B cell (primary cell): ENCODE measurements at regions not wholly inside any gene's neighbourhood (a gene's known extent, or its start where the extent isn't known, plus 50 kb on each side); places are given as distances from the start of the nearest gene placed in this dataset.
"Not testable (repeated sequence)": the region's sequence is repeated elsewhere in the genome, so short reads cannot be mapped to it uniquely, and the experiment has no call there.

ENCODE experiments used
- ATAC-seq: fragments of 200-7000 bp; cut with Tn5 transposase; one replicate; pipeline ENCODE4 v1.10.0; 2021; ENCODE audit warnings: low read depth, mild to moderate bottlenecking, moderate number of reproducible peaks, moderate library complexity
- CTCF ChIA-PET: fragments of 350-600 bp; sonication (Branson Sonifier 250); formaldehyde crosslinking; loops from one replicate; lab custom pipeline; 2021; ENCODE audit warnings: antibody characterized with exemption, inconsistent platforms; lab: Charles Lee
- POLR2A ChIA-PET: fragments of 350-600 bp; sonication (Branson Sonifier 250); formaldehyde crosslinking; loops from one replicate; lab custom pipeline; 2021; ENCODE audit warnings: antibody characterized with exemption; lab: Charles Lee
- DNase-seq: peaks from one replicate; pipeline ENCODE4 v3.0.0; 2013
- H2AFZ ChIP-seq: 2 replicates; pipeline ENCODE4 v1.6.1; 2012; ENCODE audit warnings: mild to moderate bottlenecking, low read depth, low read length; ENCODE audit not compliant: insufficient read depth, poor library complexity, severe bottlenecking
- H3K27ac ChIP-seq, 2 donors: 1 replicate in 1 of 2; 2 replicates in 1 of 2; pipeline ENCODE4 v1.5.1; 2012 to 2013; ENCODE audit warnings: low read length in 2 of 2, mild to moderate bottlenecking in 2 of 2, moderate library complexity in 1 of 2
- H3K27me3 ChIP-seq, 4 experiments: fragments of 200-600 bp in 1 of 4; sonication (generic) in 1 of 4; replicated peaks in 1 of 4; 1 replicate in 2 of 4; 2 replicates in 2 of 4; pipeline versions ENCODE4 v1.6.1 to v1.7.0; 2013 to 2016; ENCODE audit warnings: low read length in 3 of 4, mild to moderate bottlenecking in 2 of 4, mixed read lengths in 1 of 4, moderate library complexity in 1 of 4; ENCODE audit not compliant: insufficient read depth in 4 of 4, control insufficient read depth in 3 of 4; ENCODE audit errors: control extremely low read depth in 1 of 4
- H3K36me3 ChIP-seq, 2 experiments: replicated peaks in 1 of 2; 1 replicate in 1 of 2; 2 replicates in 1 of 2; pipeline versions ENCODE4 v1.6.1 to v1.7.1; 2013; ENCODE audit warnings: low read length in 1 of 2; ENCODE audit not compliant: insufficient read depth in 2 of 2, control insufficient read depth in 1 of 2; ENCODE audit errors: control extremely low read depth in 1 of 2, extremely low read depth in 1 of 2
- H3K4me1 ChIP-seq, 2 donors: fragments of 200-600 bp in 1 of 2; sonication (generic) in 1 of 2; 1 replicate in 1 of 2; 2 replicates in 1 of 2; pipeline versions ENCODE4 v1.5.1 to v1.6.1; 2013 to 2017; ENCODE audit warnings: low read length in 2 of 2; ENCODE audit not compliant: control insufficient read depth in 2 of 2, insufficient read depth in 2 of 2
- H3K4me2 ChIP-seq: replicated peaks from 2 replicates; pipeline ENCODE3; 2012; ENCODE audit warnings: mild to moderate bottlenecking, low read depth, low read length; ENCODE audit not compliant: poor library complexity, severe bottlenecking
- H3K4me3 ChIP-seq, 5 experiments: fragments of 200-600 bp in 1 of 5; sonication (generic) in 1 of 5; 1 replicate in 3 of 5; 2 replicates in 2 of 5; pipeline versions ENCODE4 v1.5.1 to v1.7.0; 2011 to 2016; ENCODE audit warnings: low read length in 4 of 5, mild to moderate bottlenecking in 4 of 5, low read depth in 2 of 5, control low read depth in 1 of 5, moderate library complexity in 1 of 5; ENCODE audit not compliant: insufficient read depth in 1 of 5; ENCODE audit errors: control extremely low read depth in 1 of 5, extremely low read depth in 1 of 5
- H3K79me2 ChIP-seq: fragments of 200-600 bp; sonication (generic); one replicate; pipeline ENCODE4 v1.6.0; 2016; ENCODE audit warnings: low read length; ENCODE audit not compliant: control insufficient read depth, insufficient read depth
- H3K9ac ChIP-seq: fragments of 200-600 bp; sonication (generic); 2 replicates; pipeline ENCODE4 v1.6.1; 2017; ENCODE audit warnings: mild to moderate bottlenecking, low read length, moderate library complexity
- H3K9me3 ChIP-seq, 3 donors: one replicate each; pipeline versions ENCODE4 v1.6.1 to v1.7.1; 2013; ENCODE audit warnings: low read length in 2 of 3; ENCODE audit not compliant: control insufficient read depth in 2 of 3, insufficient read depth in 1 of 3; ENCODE audit errors: control extremely low read depth in 1 of 3
- H4K20me1 ChIP-seq: 2 replicates; pipeline ENCODE4 v1.6.0; 2012; ENCODE audit warnings: mild to moderate bottlenecking, low read length; ENCODE audit not compliant: insufficient read depth, control insufficient read depth, poor library complexity, severe bottlenecking
- H3K27ac Mint-ChIP-seq: one replicate; pipeline ENCODE4 v1.8.0; 2021; ENCODE audit warnings: mixed read lengths
- H3K27me3 Mint-ChIP-seq: one replicate; pipeline ENCODE4 v1.8.0; 2021; ENCODE audit warnings: mixed read lengths
- H3K4me1 Mint-ChIP-seq: one replicate; pipeline ENCODE4 v1.8.0; 2021; ENCODE audit warnings: mixed read lengths
- H3K4me3 Mint-ChIP-seq: one replicate; pipeline ENCODE4 v1.8.0; 2021; ENCODE audit warnings: mixed read lengths
- H3K9me3 Mint-ChIP-seq: one replicate; pipeline ENCODE4 v1.8.0; 2022; ENCODE audit warnings: mixed read lengths; ENCODE audit not compliant: insufficient read depth
- CTCF ChIP-seq: fragments of 200-600 bp; IDR thresholded peaks from one replicate; pipeline ENCODE4 v1.8.0; 2022; ENCODE audit warnings: antibody characterized with exemption, mild to moderate bottlenecking
- EZH2 ChIP-seq: IDR thresholded peaks from 2 replicates; pipeline ENCODE4 v1.6.1; 2012; ENCODE audit warnings: borderline replicate concordance, low read depth, mild to moderate bottlenecking, moderate library complexity, low read length; ENCODE audit not compliant: insufficient read depth, poor library complexity, severe bottlenecking
- WGBS: methylation state at CpG from one replicate; pipeline ENCODE4 v1.1.5; 2013; ENCODE audit warnings: missing lambda C conversion rate; ENCODE audit not compliant: insufficient coverage; 5-methylcytosine and 5-hydroxymethylcytosine counted together
- intact Hi-C: fragments of 100-400 bp; cut with micrococcal nuclease; formaldehyde crosslinking; loops from one replicate; pipeline ENCODE4 v1.10.0; 2022

- Histone ChIP-seq H3K27me3 (no peaks in the 10 kb centered on the region), H3K79me2 (no peaks in the 10 kb centered on the region), H3K4me2 (no peak overlapping the region), H3K4me3 (no peak overlapping the region), H4K20me1 (no peaks in the 10 kb centered on the region), H2AFZ (no peak overlapping the region), H3K36me3 (no peaks in the 10 kb centered on the region), H3K9ac (no peak overlapping the region), H3K4me1 (no peaks in the 10 kb centered on the region), H3K27ac (no peak overlapping the region), H3K9me3 (no peaks in the 10 kb centered on the region)
- intact Hi-C loops = no loop called here
- DNase-seq (no peak), ATAC-seq (no peak)
- H3K27me3 Mint-ChIP-seq = no peaks in the 10 kb centered on the region
- H3K27ac Mint-ChIP-seq = no peak overlapping the region
- no peak for TF ChIP-seq CTCF
- no peak for TF ChIP-seq EZH2
- WGBS = no CpG with 5 or more reads among the region's 1 CpG
- H3K9me3 Mint-ChIP-seq = no peaks in the 10 kb centered on the region
- H3K4me3 Mint-ChIP-seq = no peak overlapping the region
- ChIA-PET POLR2A (no interaction called here), CTCF (no interaction called here)
- no peaks in the 10 kb centered on the region for H3K4me1 Mint-ChIP-seq
These were observed 133.1 kb upstream of the PTBP2 start for GRCh38 chr1:96588416-96588995.

- H3K4me1 ChIP-seq, H3K79me2 ChIP-seq, H3K4me3 ChIP-seq, H4K20me1 ChIP-seq, POLR2A ChIA-PET, H3K9ac ChIP-seq, CTCF ChIA-PET, DNase-seq, H3K27ac Mint-ChIP-seq, H3K4me1 Mint-ChIP-seq, H3K27me3 Mint-ChIP-seq, H3K9me3 ChIP-seq, H3K27me3 ChIP-seq, H3K27ac ChIP-seq, intact Hi-C loops, H2AFZ ChIP-seq, H3K4me3 Mint-ChIP-seq, H3K9me3 Mint-ChIP-seq, ATAC-seq, H3K36me3 ChIP-seq, H3K4me2 ChIP-seq: not testable (repeated sequence)
- 100% methylated on average over 1 of the region's 2 CpGs for WGBS
These were observed 126.1 kb upstream of the PTBP2 start for GRCh38 chr1:96595530-96595929.
